OCI-LY7 (cell line): ENCODE measurements at regions not wholly inside any gene's neighbourhood (a gene's known extent, or its start where the extent isn't known, plus 50 kb on each side); places are given as distances from the start of the nearest gene placed in this dataset.

Source experiments
- BruUV-seq: library from RNA; stranded (reverse); fragments of 400-500 nt; replicated peaks from 2 replicates; lab custom pipeline; 2021; lab: Mats Ljungman, UMichigan
- CTCF ChIA-PET: fragments of 300-600 bp; sonication (Branson Sonifier 250); formaldehyde crosslinking; loops from one replicate; lab custom pipeline; 2022; ENCODE audit warnings: antibody characterized with exemption; ENCODE audit not compliant: unreplicated experiment; lab: Charles Lee
- POLR2A ChIA-PET: fragments of 300-600 bp; sonication (Branson Sonifier 250); formaldehyde crosslinking; loops from one replicate; lab custom pipeline; 2022; ENCODE audit warnings: antibody characterized with exemption; lab: Charles Lee
- DNase-seq: peaks from one replicate; pipeline ENCODE4 v3.0.0-alpha.2; 2015; ENCODE audit warnings: low spot score
- H2AFZ ChIP-seq: fragments of 200-600 bp; sonication (generic), shearing (Covaris generic); 2 replicates; pipeline ENCODE4 v1.6.1; 2014; ENCODE audit warnings: mild to moderate bottlenecking, antibody characterized with exemption, low read length, moderate library complexity
- H3K27ac ChIP-seq: fragments of 200-600 bp; sonication (generic); 2 replicates; pipeline ENCODE4 v1.5.1; 2014; ENCODE audit warnings: mixed run types, low read depth, mild to moderate bottlenecking, moderate library complexity, low read length, inconsistent platforms; ENCODE audit not compliant: poor library complexity, severe bottlenecking
- H3K36me3 ChIP-seq: fragments of 200-600 bp; sonication (generic); 2 replicates; pipeline ENCODE4 v1.6.1; 2014; ENCODE audit warnings: mild to moderate bottlenecking, antibody characterized with exemption, low read length, moderate library complexity, mixed read lengths; ENCODE audit not compliant: insufficient read depth
- H3K4me1 ChIP-seq: fragments of 200-600 bp; sonication (generic); 2 replicates; pipeline ENCODE4 v1.5.1; 2014; ENCODE audit warnings: mild to moderate bottlenecking, low read length; ENCODE audit not compliant: insufficient read depth, poor library complexity, severe bottlenecking
- H3K4me2 ChIP-seq: fragments of 200-600 bp; sonication (generic); 2 replicates; pipeline ENCODE4 v1.6.1; 2014; ENCODE audit warnings: mild to moderate bottlenecking, low read length
- H3K4me3 ChIP-seq: fragments of 200-600 bp; sonication (generic); 2 replicates; pipeline ENCODE4 v1.5.1; 2014; ENCODE audit warnings: mild to moderate bottlenecking, low read depth, low read length; ENCODE audit not compliant: poor library complexity, severe bottlenecking
- H3K79me2 ChIP-seq: fragments of 200-600 bp; sonication (generic); 2 replicates; pipeline ENCODE4 v1.6.1; 2016; ENCODE audit warnings: low read depth, mild to moderate bottlenecking, low read length, moderate library complexity, mixed read lengths; ENCODE audit not compliant: insufficient read depth
- H3K9me2 ChIP-seq: fragments of 200-600 bp; sonication (generic); 2 replicates; pipeline ENCODE4 v1.6.1; 2016; ENCODE audit warnings: mild to moderate bottlenecking, low read length, mixed read lengths; ENCODE audit not compliant: insufficient read depth
- H3K9me3 ChIP-seq: fragments of 200-600 bp; sonication (generic); 2 replicates; pipeline ENCODE4 v1.6.1; 2014; ENCODE audit warnings: mild to moderate bottlenecking, mixed run types, low read length, mixed read lengths
- H4K20me1 ChIP-seq: fragments of 200-600 bp; sonication (generic); 2 replicates; pipeline ENCODE4 v1.6.1; 2014; ENCODE audit warnings: mild to moderate bottlenecking, antibody characterized with exemption, low read length, moderate library complexity, mixed read lengths; ENCODE audit not compliant: insufficient read depth
- EZH2phosphoT487 ChIP-seq: fragments of 200-600 bp; sonication (generic); IDR thresholded peaks from 2 replicates; pipeline ENCODE4 v1.6.1; 2018; ENCODE audit warnings: low read depth, borderline replicate concordance, mild to moderate bottlenecking, mixed run types, antibody characterized with exemption, low read length, moderate library complexity, mixed read lengths
- intact Hi-C: fragments of 100-400 bp; cut with micrococcal nuclease; formaldehyde crosslinking; loops from one replicate; pipeline ENCODE4 v1.10.0; 2022; ENCODE audit not compliant: unreplicated experiment
- TF ChIP-seq, protein P1 (sequence below): fragments of 200-600 bp; sonication (generic); conservative IDR thresholded peaks from 2 replicates; pipeline ENCODE4 v1.5.1; 2014; ENCODE audit warnings: mild to moderate bottlenecking, antibody characterized with exemption, low read length, moderate library complexity, mixed read lengths

DNA sequence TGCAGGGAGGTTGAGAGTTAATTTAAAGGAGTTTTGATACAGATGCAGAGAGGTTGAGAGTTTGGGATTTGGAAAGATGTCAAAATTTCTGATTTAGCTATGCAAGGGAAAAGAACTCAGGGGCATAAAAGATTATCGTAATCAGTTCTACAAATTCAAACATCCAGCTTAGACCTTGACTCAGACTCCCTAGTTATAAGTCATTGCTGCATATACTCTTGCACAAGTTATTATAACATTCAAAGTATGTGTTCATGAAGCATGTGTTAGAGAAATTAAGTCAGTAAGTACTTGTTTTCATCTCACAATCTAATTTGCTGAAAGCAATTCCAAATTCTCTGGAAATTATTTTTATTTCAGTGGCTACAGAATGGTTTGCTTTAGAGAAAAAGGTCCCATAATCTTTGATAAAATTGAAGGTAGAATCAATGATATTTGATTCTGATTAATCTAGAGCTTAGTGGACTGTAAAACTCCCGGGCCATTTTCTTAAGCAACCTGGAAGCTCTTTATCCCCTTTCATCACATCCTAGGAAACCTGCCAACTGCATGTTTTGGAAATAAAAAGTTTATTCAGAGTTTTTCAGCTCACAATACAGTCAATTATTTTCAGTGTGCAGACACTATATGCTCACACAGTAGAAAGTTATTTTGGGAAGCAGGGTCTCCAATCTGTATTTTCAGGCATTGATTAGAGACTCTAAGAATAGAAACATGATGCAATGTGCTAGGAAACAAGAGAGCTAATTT, 132.9 kb upstream of the SPANXC start:
- Histone ChIP-seq H3K9me3 (no peaks in the 10 kb centered on the region), H3K27ac (no peak overlapping the region), H4K20me1 (no peaks in the 10 kb centered on the region), H3K9me2 (no peaks in the 10 kb centered on the region), H3K4me2 (no peak overlapping the region), H3K36me3 (no peaks in the 10 kb centered on the region), H3K4me1 (no peaks in the 10 kb centered on the region), H3K4me3 (no peak overlapping the region), H3K79me2 (no peaks in the 10 kb centered on the region), H2AFZ (no peak overlapping the region)
- no peak for DNase-seq
- intact Hi-C loops, result no loop called here
- CTCF ChIA-PET, result no interaction called here
- no TSS peak for BruUV-seq
- no peak for TF ChIP-seq EZH2phosphoT487
- TF ChIP-seq, protein P1, sequence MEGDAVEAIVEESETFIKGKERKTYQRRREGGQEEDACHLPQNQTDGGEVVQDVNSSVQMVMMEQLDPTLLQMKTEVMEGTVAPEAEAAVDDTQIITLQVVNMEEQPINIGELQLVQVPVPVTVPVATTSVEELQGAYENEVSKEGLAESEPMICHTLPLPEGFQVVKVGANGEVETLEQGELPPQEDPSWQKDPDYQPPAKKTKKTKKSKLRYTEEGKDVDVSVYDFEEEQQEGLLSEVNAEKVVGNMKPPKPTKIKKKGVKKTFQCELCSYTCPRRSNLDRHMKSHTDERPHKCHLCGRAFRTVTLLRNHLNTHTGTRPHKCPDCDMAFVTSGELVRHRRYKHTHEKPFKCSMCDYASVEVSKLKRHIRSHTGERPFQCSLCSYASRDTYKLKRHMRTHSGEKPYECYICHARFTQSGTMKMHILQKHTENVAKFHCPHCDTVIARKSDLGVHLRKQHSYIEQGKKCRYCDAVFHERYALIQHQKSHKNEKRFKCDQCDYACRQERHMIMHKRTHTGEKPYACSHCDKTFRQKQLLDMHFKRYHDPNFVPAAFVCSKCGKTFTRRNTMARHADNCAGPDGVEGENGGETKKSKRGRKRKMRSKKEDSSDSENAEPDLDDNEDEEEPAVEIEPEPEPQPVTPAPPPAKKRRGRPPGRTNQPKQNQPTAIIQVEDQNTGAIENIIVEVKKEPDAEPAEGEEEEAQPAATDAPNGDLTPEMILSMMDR, result no peak
- POLR2A ChIA-PET, result no interaction called here

DNA sequence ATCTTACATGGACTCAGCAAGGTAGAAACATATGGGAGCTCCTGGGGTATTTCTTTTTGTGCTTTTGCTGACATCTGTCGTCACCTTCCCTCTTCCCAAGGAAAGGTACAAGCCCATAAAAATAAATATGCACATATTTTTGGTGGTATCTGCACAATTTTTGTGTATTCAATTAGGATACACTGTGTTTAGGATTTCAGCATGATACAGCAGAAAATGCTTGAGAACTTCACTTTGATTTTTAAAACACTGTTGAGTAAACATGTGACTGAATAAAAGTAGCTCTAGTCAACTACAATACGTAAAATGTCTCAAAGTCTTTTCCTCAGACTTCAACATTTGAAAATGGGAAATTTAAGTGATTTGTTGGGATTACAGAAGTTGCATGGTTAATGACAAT, 99.4 kb upstream of the SPANXC start:
- ChIA-PET CTCF (no interaction called here), POLR2A (no interaction called here)
- H3K9me2 ChIP-seq, result no peaks in the 10 kb centered on the region
- no peak for TF ChIP-seq EZH2phosphoT487
- TF ChIP-seq, protein P1, result no peak
- no peak overlapping the region for H3K27ac ChIP-seq
- H3K4me2 ChIP-seq, result no peak overlapping the region
- H3K4me3 ChIP-seq, result no peak overlapping the region
- H4K20me1 ChIP-seq, result no peaks in the 10 kb centered on the region
- no TSS peak for BruUV-seq
- no peak for DNase-seq
- no peaks in the 10 kb centered on the region for H3K9me3 ChIP-seq
- no peaks in the 10 kb centered on the region for H3K4me1 ChIP-seq
- intact Hi-C loops, result no loop called here
- H3K36me3 ChIP-seq, result no peaks in the 10 kb centered on the region
- no peaks in the 10 kb centered on the region for H3K79me2 ChIP-seq
- no peak overlapping the region for H2AFZ ChIP-seq

DNA sequence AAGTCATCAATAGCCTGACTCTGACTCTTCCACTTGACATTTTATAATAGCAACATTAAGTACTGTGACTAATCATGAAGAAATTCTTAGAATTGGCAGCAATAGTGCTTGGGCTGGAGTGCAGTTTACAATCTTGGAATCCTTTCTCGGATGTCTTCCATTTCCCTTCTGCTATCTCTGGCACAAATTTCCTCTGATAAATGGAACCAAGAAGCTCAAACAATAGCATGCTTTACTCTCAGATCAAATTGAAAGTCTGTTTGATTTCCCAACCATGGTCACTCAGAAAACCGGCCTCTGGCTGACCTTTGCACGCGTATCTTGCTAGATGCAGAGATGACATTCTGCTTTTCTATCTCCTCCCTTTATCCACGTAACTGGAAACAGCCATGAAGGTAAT, 99.0 kb upstream of the SPANXC start:
- no peak overlapping the region for H3K4me3 ChIP-seq
- no peaks in the 10 kb centered on the region for H4K20me1 ChIP-seq
- no peak overlapping the region for H2AFZ ChIP-seq
- no peaks in the 10 kb centered on the region for H3K9me2 ChIP-seq
- H3K27ac ChIP-seq, result no peak overlapping the region
- no peaks in the 10 kb centered on the region for H3K36me3 ChIP-seq
- DNase-seq, result no peak
- H3K4me2 ChIP-seq, result no peak overlapping the region
- intact Hi-C loops, result no loop called here
- no peaks in the 10 kb centered on the region for H3K4me1 ChIP-seq
- POLR2A ChIA-PET, result no interaction called here
- CTCF ChIA-PET, result no interaction called here
- TF ChIP-seq EZH2phosphoT487, result no peak
- TF ChIP-seq, protein P1, result no peak
- no TSS peak for BruUV-seq
- H3K9me3 ChIP-seq, result no peaks in the 10 kb centered on the region
- no peaks in the 10 kb centered on the region for H3K79me2 ChIP-seq
